ENCODE measurements at regions not wholly inside any gene's neighbourhood (a gene's known extent, or its start where the extent isn't known, plus 50 kb on each side); places are given as distances from the start of the nearest gene placed in this dataset.

- Histone ChIP-seq H3K4me1 (ENCODE audit: insufficient read depth, poor library complexity, severe bottlenecking) (no peaks in the 10 kb centered on the region), H3K27me3 (ENCODE audit: insufficient read depth, poor library complexity, severe bottlenecking) (no peaks in the 10 kb centered on the region), H3K27ac (ENCODE audit: poor library complexity, severe bottlenecking) (no peak overlapping the region), H3K9me3 (ENCODE audit: severe bottlenecking) (no peaks in the 10 kb centered on the region), H3K4me3 (ENCODE audit: severe bottlenecking) (no peak overlapping the region), H3K36me3 (ENCODE audit: low read depth) (no peaks in the 10 kb centered on the region)
- no peak for TF ChIP-seq CTCF (IDR thresholded peaks at IDR 0.05; ENCODE audit: poor library complexity, severe bottlenecking)
- DNase-seq (ENCODE audit: low spot score) (no peak), ATAC-seq (ENCODE audit: low read depth) (no peak)
These were observed 164.8 kb downstream of the PPIAL4G start for GRCh38 chr1:148318123-148318903.

- H3K4me3 ChIP-seq (ENCODE audit: severe bottlenecking): no peak overlapping the region
- ATAC-seq (ENCODE audit: low read depth) (no peak), DNase-seq (ENCODE audit: low spot score) (no peak)
- no peaks in the 10 kb centered on the region for H3K36me3 ChIP-seq (ENCODE audit: low read depth)
- H3K9me3 ChIP-seq (ENCODE audit: severe bottlenecking): no peaks in the 10 kb centered on the region
- no peaks in the 10 kb centered on the region for H3K27me3 ChIP-seq (ENCODE audit: insufficient read depth, poor library complexity, severe bottlenecking)
- H3K27ac ChIP-seq (ENCODE audit: poor library complexity, severe bottlenecking): no peak overlapping the region
- no peak for TF ChIP-seq CTCF (IDR thresholded peaks at IDR 0.05; ENCODE audit: poor library complexity, severe bottlenecking)
- no peaks in the 10 kb centered on the region for H3K4me1 ChIP-seq (ENCODE audit: insufficient read depth, poor library complexity, severe bottlenecking)
These were observed 165.4 kb upstream of the NBPF11 start for GRCh38 chr1:148317288-148317985.

GRCh38 chr1:148315071-148315811 is 163.2 kb upstream of the NBPF11 start:
- Histone ChIP-seq H3K36me3 (ENCODE audit: low read depth) (no peaks in the 10 kb centered on the region), H3K27me3 (ENCODE audit: insufficient read depth, poor library complexity, severe bottlenecking) (no peaks in the 10 kb centered on the region), H3K9me3 (ENCODE audit: severe bottlenecking) (peaks cover 5% of the 10 kb centered on the region), H3K27ac (ENCODE audit: poor library complexity, severe bottlenecking) (no peak overlapping the region), H3K4me3 (ENCODE audit: severe bottlenecking) (no peak overlapping the region), H3K4me1 (ENCODE audit: insufficient read depth, poor library complexity, severe bottlenecking) (no peaks in the 10 kb centered on the region)
- ATAC-seq (ENCODE audit: low read depth) (no peak), DNase-seq (ENCODE audit: low spot score) (no peak)
- no peak for TF ChIP-seq CTCF (IDR thresholded peaks at IDR 0.05; ENCODE audit: poor library complexity, severe bottlenecking)

GRCh38 chr1:148310807-148311206 is 158.7 kb upstream of the NBPF11 start:
- H3K27ac ChIP-seq (ENCODE audit: poor library complexity, severe bottlenecking): no peak overlapping the region
- TF ChIP-seq CTCF (IDR thresholded peaks at IDR 0.05; ENCODE audit: poor library complexity, severe bottlenecking): no peak
- no peaks in the 10 kb centered on the region for H3K36me3 ChIP-seq (ENCODE audit: low read depth)
- no peak overlapping the region for H3K4me3 ChIP-seq (ENCODE audit: severe bottlenecking)
- DNase-seq (ENCODE audit: low spot score) (no peak), ATAC-seq (ENCODE audit: low read depth) (no peak)
- H3K27me3 ChIP-seq (ENCODE audit: insufficient read depth, poor library complexity, severe bottlenecking): no peaks in the 10 kb centered on the region
- H3K9me3 ChIP-seq (ENCODE audit: severe bottlenecking): peaks cover 6% of the 10 kb centered on the region
- H3K4me1 ChIP-seq (ENCODE audit: insufficient read depth, poor library complexity, severe bottlenecking): no peaks in the 10 kb centered on the region

Data from RWPE2 (cell line).